ENCODE measurements at regions not wholly inside any gene's neighbourhood (a gene's known extent, or its start where the extent isn't known, plus 50 kb on each side); places are given as distances from the start of the nearest gene placed in this dataset.
A peak's percentile ranks its signal among the peaks of the same experiment; 100 is the strongest.

DNA sequence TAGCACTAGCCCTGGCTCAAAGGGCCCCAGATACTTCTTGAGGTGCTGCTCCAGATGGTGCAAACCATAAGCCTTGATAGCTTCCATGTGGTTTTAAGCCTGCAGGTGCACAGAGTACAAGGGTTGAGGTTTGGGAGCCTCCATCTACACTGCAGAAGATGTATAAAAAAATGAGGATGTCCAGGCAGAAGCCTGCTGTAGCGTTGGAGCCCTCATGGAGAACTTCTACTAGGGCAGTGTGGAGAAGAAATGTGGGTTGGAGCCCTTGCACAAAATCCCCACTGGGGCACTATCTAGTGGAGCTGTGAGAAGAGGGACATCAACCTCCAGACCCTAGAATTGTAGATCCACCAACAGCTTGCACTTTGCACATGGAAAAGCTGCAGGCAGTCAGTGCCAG is 231.9 kb downstream of the CHIC2 start:
- WGBS (ENCODE audit: low lambda C conversion rate, missing lambda C conversion rate), result 90% methylated on average over 1 of the region's 1 CpG

DNA sequence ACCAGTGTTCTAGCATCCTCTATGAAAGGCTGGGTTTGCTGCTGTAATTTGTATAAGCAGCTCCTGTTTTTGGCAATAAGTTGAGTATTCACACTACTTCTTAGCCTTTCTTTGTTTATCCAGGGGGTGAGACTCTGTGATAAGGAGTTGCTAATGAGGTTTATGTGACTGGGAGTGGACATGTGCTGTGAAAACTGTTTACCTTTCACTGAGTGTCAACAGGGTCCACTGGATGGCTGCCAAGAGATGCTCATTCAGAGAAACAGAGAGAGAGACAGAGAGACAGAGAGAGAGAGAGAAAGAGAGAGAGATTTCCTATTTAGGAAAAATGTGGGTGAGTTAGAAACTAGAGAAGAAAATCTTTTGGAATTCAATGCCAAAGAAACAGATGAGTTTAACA is 233.9 kb downstream of the CHIC2 start:
- Histone ChIP-seq H3K27me3 (no peaks in the 10 kb centered on the region), H3K9me2 (replicated peaks; ENCODE audit: insufficient read depth) (no peaks in the 10 kb centered on the region), H3K4me3 (no peak overlapping the region), H3K79me2 (no peaks in the 10 kb centered on the region), H3K9me3 (ENCODE audit: low read depth) (peaks cover 6% of the 10 kb centered on the region), H3K4me2 (no peak overlapping the region), H4K20me1 (ENCODE audit: insufficient read depth, poor library complexity, severe bottlenecking) (no peaks in the 10 kb centered on the region), H3K4me1 (ENCODE audit: insufficient read depth) (no peaks in the 10 kb centered on the region), H3K36me3 (replicated peaks; ENCODE audit: insufficient read depth, low read depth) (no peaks in the 10 kb centered on the region), H2AFZ (no peak overlapping the region), H3K27ac (no peak overlapping the region)
- no peak for DNase-seq (ENCODE audit: low spot score)
- no peak for TF ChIP-seq EZH2 (IDR thresholded peaks at IDR 0.05; ENCODE audit: borderline replicate concordance)
- no peak for TF ChIP-seq EZH2phosphoT487 (IDR thresholded peaks at IDR 0.05; ENCODE audit: low read depth, severe bottlenecking, unreplicated experiment)
- TF ChIP-seq, protein P1, sequence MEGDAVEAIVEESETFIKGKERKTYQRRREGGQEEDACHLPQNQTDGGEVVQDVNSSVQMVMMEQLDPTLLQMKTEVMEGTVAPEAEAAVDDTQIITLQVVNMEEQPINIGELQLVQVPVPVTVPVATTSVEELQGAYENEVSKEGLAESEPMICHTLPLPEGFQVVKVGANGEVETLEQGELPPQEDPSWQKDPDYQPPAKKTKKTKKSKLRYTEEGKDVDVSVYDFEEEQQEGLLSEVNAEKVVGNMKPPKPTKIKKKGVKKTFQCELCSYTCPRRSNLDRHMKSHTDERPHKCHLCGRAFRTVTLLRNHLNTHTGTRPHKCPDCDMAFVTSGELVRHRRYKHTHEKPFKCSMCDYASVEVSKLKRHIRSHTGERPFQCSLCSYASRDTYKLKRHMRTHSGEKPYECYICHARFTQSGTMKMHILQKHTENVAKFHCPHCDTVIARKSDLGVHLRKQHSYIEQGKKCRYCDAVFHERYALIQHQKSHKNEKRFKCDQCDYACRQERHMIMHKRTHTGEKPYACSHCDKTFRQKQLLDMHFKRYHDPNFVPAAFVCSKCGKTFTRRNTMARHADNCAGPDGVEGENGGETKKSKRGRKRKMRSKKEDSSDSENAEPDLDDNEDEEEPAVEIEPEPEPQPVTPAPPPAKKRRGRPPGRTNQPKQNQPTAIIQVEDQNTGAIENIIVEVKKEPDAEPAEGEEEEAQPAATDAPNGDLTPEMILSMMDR (IDR thresholded peaks at IDR 0.05; ENCODE audit: poor library complexity), result no peak

More for the DNA sequence above, 231.9 kb downstream of the CHIC2 start:
- no peaks in the 10 kb centered on the region for H4K20me1 ChIP-seq (ENCODE audit: insufficient read depth, poor library complexity, severe bottlenecking)
- H3K36me3 ChIP-seq (replicated peaks; ENCODE audit: insufficient read depth, low read depth), result no peaks in the 10 kb centered on the region
- no peaks in the 10 kb centered on the region for H3K4me1 ChIP-seq (ENCODE audit: insufficient read depth)
- no peak overlapping the region for H2AFZ ChIP-seq
- H3K27ac ChIP-seq, result no peak overlapping the region
- TF ChIP-seq EZH2phosphoT487 (IDR thresholded peaks at IDR 0.05; ENCODE audit: low read depth, severe bottlenecking, unreplicated experiment) (no peak), EZH2 (IDR thresholded peaks at IDR 0.05; ENCODE audit: borderline replicate concordance) (no peak)
- TF ChIP-seq, protein P1 (IDR thresholded peaks at IDR 0.05; ENCODE audit: poor library complexity), result no peak
- H3K9me3 ChIP-seq (ENCODE audit: low read depth), result peaks cover 6% of the 10 kb centered on the region
- DNase-seq (ENCODE audit: low spot score), result no peak
- no peaks in the 10 kb centered on the region for H3K79me2 ChIP-seq
- H3K4me2 ChIP-seq, result no peak overlapping the region
- no peaks in the 10 kb centered on the region for H3K9me2 ChIP-seq (replicated peaks; ENCODE audit: insufficient read depth)
- no peaks in the 10 kb centered on the region for H3K27me3 ChIP-seq
- H3K4me3 ChIP-seq, result no peak overlapping the region

DNA sequence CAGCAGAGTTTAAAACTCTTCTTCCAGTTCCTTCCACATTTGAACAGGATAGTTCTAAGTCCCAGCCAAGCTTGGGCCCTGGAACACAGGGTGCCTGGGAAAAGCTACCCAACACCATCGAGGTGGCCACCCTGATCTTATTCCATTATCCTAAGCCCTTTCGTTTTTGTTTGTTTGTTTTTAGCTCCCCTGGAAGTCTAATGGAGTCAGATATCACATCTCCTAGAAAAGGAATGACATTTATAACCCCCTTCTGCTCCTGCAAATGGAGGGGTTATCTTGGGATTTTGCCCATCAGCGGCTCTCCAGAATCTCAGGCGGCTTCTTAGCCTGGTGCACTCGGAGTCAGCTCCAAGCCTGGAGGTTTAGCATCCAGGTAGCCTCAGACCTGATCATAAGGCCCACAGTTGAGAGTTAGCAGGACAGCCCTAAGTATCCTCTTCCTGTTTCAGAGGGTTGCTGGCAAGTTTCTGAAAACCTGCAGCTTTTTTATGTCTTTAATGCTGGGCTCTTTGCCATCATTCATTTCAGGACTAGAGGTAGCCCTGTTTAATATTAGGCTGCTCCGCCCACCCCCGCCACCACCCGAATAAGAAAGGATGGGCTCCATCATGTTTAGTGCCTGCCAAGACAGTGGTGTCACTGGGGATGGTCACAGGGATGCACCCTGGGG is 230.0 kb upstream of the LNX1 start:
- Histone ChIP-seq H3K9me3 (ENCODE audit: low read depth) (no peaks in the 10 kb centered on the region), H3K4me2 (no peak overlapping the region), H3K27ac (no peak overlapping the region), H2AFZ (no peak overlapping the region), H3K4me1 (ENCODE audit: insufficient read depth) (peaks cover 6% of the 10 kb centered on the region), H3K9me2 (replicated peaks; ENCODE audit: insufficient read depth) (no peaks in the 10 kb centered on the region), H3K27me3 (no peaks in the 10 kb centered on the region), H3K4me3 (no peak overlapping the region), H3K79me2 (no peaks in the 10 kb centered on the region), H3K36me3 (replicated peaks; ENCODE audit: insufficient read depth, low read depth) (no peaks in the 10 kb centered on the region), H4K20me1 (ENCODE audit: insufficient read depth, poor library complexity, severe bottlenecking) (no peaks in the 10 kb centered on the region)
- TF ChIP-seq, protein P1 (IDR thresholded peaks at IDR 0.05; ENCODE audit: poor library complexity), result no peak
- TF ChIP-seq EZH2 (IDR thresholded peaks at IDR 0.05; ENCODE audit: borderline replicate concordance), result no peak
- TF ChIP-seq EZH2phosphoT487 (IDR thresholded peaks at IDR 0.05; ENCODE audit: low read depth, severe bottlenecking, unreplicated experiment), result no peak
- WGBS (ENCODE audit: low lambda C conversion rate, missing lambda C conversion rate), result 47% methylated on average over 8 of the region's 8 CpGs
- peak; percentile 12 for DNase-seq (ENCODE audit: low spot score)

Data from hepatocyte (in vitro differentiated cells).